Endothelial cell of umbilical vein (primary cell): ENCODE measurements at regions not wholly inside any gene's neighbourhood (a gene's known extent, or its start where the extent isn't known, plus 50 kb on each side); places are given as distances from the start of the nearest gene placed in this dataset.

Experiments used
- BruUV-seq: library from RNA; stranded (reverse); fragments of 400-500 nt; replicated peaks from 2 replicates; lab custom pipeline; 2021; lab: Mats Ljungman, UMichigan
- CTCF ChIA-PET: fragments of 300-600, 350-600 bp; sonication (Branson Sonifier 250); formaldehyde crosslinking; loops from one replicate; lab custom pipeline; 2021; ENCODE audit warnings: antibody characterized with exemption, inconsistent platforms; lab: Charles Lee
- POLR2A ChIA-PET: fragments of 300-600, 350-600 bp; sonication (Branson Sonifier 250); formaldehyde crosslinking; loops from one replicate; lab custom pipeline; 2021; ENCODE audit warnings: antibody characterized with exemption, inconsistent platforms; lab: Charles Lee
- DNase-seq: peaks from one replicate; pipeline ENCODE4 v3.0.0-alpha.2; 2011; ENCODE audit warnings: low read depth, low spot score
- FAIRE-seq: peaks from 2 replicates; lab custom pipeline; 2011; peaks lifted over from hg19 to GRCh38; lab: Jason Lieb, UNC
- H2AFZ ChIP-seq: 2 replicates; pipeline ENCODE4 v1.6.0; 2012; ENCODE audit warnings: low read depth, low read length, control low read depth, inconsistent platforms
- H3K27ac ChIP-seq: 2 replicates; pipeline ENCODE4 v1.5.1; 2011; ENCODE audit warnings: low read depth, mild to moderate bottlenecking, control low read depth, low read length, moderate library complexity; ENCODE audit not compliant: insufficient read depth
- H3K27me3 ChIP-seq, 2 experiments: 2 replicates each; pipeline versions ENCODE4 v1.6.0 to v1.6.1; 2011; ENCODE audit warnings: low read length in 2 of 2, mixed read lengths in 1 of 2; ENCODE audit not compliant: control insufficient read depth in 2 of 2, insufficient read depth in 2 of 2
- H3K36me3 ChIP-seq, 2 experiments: 2 replicates in 1 of 2; 3 replicates in 1 of 2; pipeline ENCODE4 v1.5.1; 2011; ENCODE audit warnings: low read length in 2 of 2, mild to moderate bottlenecking in 1 of 2, moderate library complexity in 1 of 2; ENCODE audit not compliant: control insufficient read depth in 2 of 2, insufficient read depth in 2 of 2; ENCODE audit errors: extremely low read depth in 1 of 2
- H3K4me1 ChIP-seq: 3 replicates; pipeline ENCODE4 v1.5.1; 2011; ENCODE audit warnings: mild to moderate bottlenecking, low read length; ENCODE audit not compliant: control insufficient read depth, insufficient read depth; ENCODE audit errors: extremely low read depth
- H3K4me2 ChIP-seq: 2 replicates; pipeline ENCODE4 v1.6.1; 2011; ENCODE audit warnings: low read length, control low read depth, mixed read lengths; ENCODE audit not compliant: insufficient read depth
- H3K4me3 ChIP-seq, 3 experiments: fragments of 200-600 bp in 1 of 3; sonication (generic), shearing (Covaris generic) in 1 of 3; replicated peaks in 1 of 3; 2 replicates each; pipeline ENCODE4 v1.5.1; 2011 to 2016; ENCODE audit warnings: control low read depth in 3 of 3, low read length in 3 of 3, mild to moderate bottlenecking in 2 of 3, inconsistent platforms in 1 of 3, low read depth in 1 of 3, moderate library complexity in 1 of 3; ENCODE audit not compliant: insufficient read depth in 1 of 3
- H3K79me2 ChIP-seq: 2 replicates; pipeline ENCODE4 v1.6.0; 2012; ENCODE audit warnings: low read length, inconsistent platforms; ENCODE audit not compliant: control insufficient read depth, insufficient read depth
- H3K9ac ChIP-seq: replicated peaks from 2 replicates; pipeline ENCODE3; 2011; ENCODE audit warnings: low read length, control low read depth; ENCODE audit not compliant: insufficient read depth; ENCODE audit errors: extremely low read depth
- H3K9me1 ChIP-seq: replicated peaks from 3 replicates; pipeline ENCODE4 v1.6.0; 2011; ENCODE audit warnings: mild to moderate bottlenecking, low read length; ENCODE audit not compliant: control insufficient read depth, insufficient read depth; ENCODE audit errors: extremely low read depth
- H3K9me3 ChIP-seq: replicated peaks from 2 replicates; pipeline ENCODE4 v1.5.1; 2012; ENCODE audit warnings: low read length, inconsistent platforms; ENCODE audit not compliant: control insufficient read depth, insufficient read depth
- H4K20me1 ChIP-seq: replicated peaks from 2 replicates; pipeline ENCODE3; 2011; ENCODE audit warnings: mild to moderate bottlenecking, low read length; ENCODE audit not compliant: control insufficient read depth, insufficient read depth; ENCODE audit errors: extremely low read depth
- CTCF ChIP-seq, 2 donors: IDR thresholded peaks; 1 replicate in 1 of 2; 2 replicates in 1 of 2; pipeline ENCODE4 v1.5.1; 2011; ENCODE audit warnings: low read length in 2 of 2, mild to moderate bottlenecking in 2 of 2, moderate library complexity in 2 of 2, control low read depth in 1 of 2, inconsistent platforms in 1 of 2, low read depth in 1 of 2; ENCODE audit not compliant: insufficient read depth in 1 of 2; ENCODE audit errors: extremely low read depth in 1 of 2
- EZH2 ChIP-seq: IDR thresholded peaks from 2 replicates; pipeline ENCODE4 v1.6.1; 2012; ENCODE audit warnings: borderline replicate concordance, low read depth, mild to moderate bottlenecking, moderate library complexity, low read length, inconsistent platforms; ENCODE audit not compliant: severe bottlenecking
- FOS ChIP-seq: IDR thresholded peaks from 2 replicates; pipeline ENCODE4 v1.6.1; 2011; ENCODE audit warnings: mild to moderate bottlenecking, low read length, moderate library complexity, borderline replicate concordance; ENCODE audit not compliant: insufficient read depth
- GATA2 ChIP-seq: IDR thresholded peaks from 2 replicates; pipeline ENCODE4 v1.7.0; 2011; ENCODE audit warnings: low read depth, mild to moderate bottlenecking, moderate library complexity, mixed read lengths, low read length; ENCODE audit not compliant: insufficient read length, insufficient read depth
- JUN ChIP-seq: IDR thresholded peaks from 2 replicates; pipeline ENCODE4 v1.6.1; 2011; ENCODE audit warnings: borderline replicate concordance, low read depth; ENCODE audit not compliant: insufficient read length, insufficient read depth
- MAX ChIP-seq: IDR thresholded peaks from 2 replicates; pipeline ENCODE4 v1.6.1; 2011; ENCODE audit not compliant: insufficient read depth, insufficient read length
- dilution Hi-C: fragments of 300-500 bp; cut with MboI; formaldehyde crosslinking; loops from one replicate; pipeline ENCODE4 v1.15.0; 2019; ENCODE audit warnings: low sequenced_read_pairs; ENCODE audit not compliant: extremely low pct_ligation_motif_present
- intact Hi-C: fragments of 100-400 bp; cut with micrococcal nuclease; formaldehyde crosslinking; loops from one replicate; pipeline ENCODE4 v1.10.0; 2022

GRCh38 chr3:137083332-137083731, 125.5 kb downstream of the IL20RB start:
- POLR2A ChIA-PET, result no interaction called here
- Histone ChIP-seq H3K9me3 (no peaks in the 10 kb centered on the region), H4K20me1 (no peaks in the 10 kb centered on the region), H3K27me3 (peaks cover 3 to 8% of the 10 kb centered on the region in 2 experiments), H3K4me1 (no peaks in the 10 kb centered on the region), H2AFZ (no peak overlapping the region), H3K4me3 (no peak overlapping the region), H3K36me3 (no peaks in the 10 kb centered on the region), H3K79me2 (no peaks in the 10 kb centered on the region), H3K27ac (no peak overlapping the region), H3K4me2 (no peak overlapping the region), H3K9me1 (no peaks in the 10 kb centered on the region), H3K9ac (no peak overlapping the region)
- FAIRE-seq (no peak), DNase-seq (no peak)
- no peak for TF ChIP-seq GATA2
- no peak for TF ChIP-seq CTCF (IDR thresholded peaks at IDR 0.05; ENCODE audit: extremely low read depth in 1 of 2, insufficient read depth in 1 of 2, low read depth in 1 of 2, low read length in 2 of 2)
- no peak for TF ChIP-seq MAX
- TF ChIP-seq FOS, result no peak
- no peak for TF ChIP-seq JUN
- no peak for TF ChIP-seq EZH2
- BruUV-seq, result no TSS peak
- dilution Hi-C loops, result no loop called here
- CTCF ChIA-PET, result interaction anchor here (0.8 to 1.6 kb wide), 2 partner anchors 10 to 28 kb away, joined by 3 to 5 read pairs; no protein-coding TSS in a partner anchor
- intact Hi-C loops, result no loop called here
